ENCODE measurements at regions not wholly inside any gene's neighbourhood (a gene's known extent, or its start where the extent isn't known, plus 50 kb on each side); places are given as distances from the start of the nearest gene placed in this dataset.

- TF ChIP-seq CTCF (IDR thresholded peaks at IDR 0.05) (no peak), POLR2A (IDR thresholded peaks at IDR 0.05) (no peak)
Observed at GRCh38 chr22:25461301-25461700, 103.2 kb upstream of the GRK3 start.
